Endothelial cell of umbilical vein (primary cell): ENCODE measurements at regions not wholly inside any gene's neighbourhood (a gene's known extent, or its start where the extent isn't known, plus 50 kb on each side); places are given as distances from the start of the nearest gene placed in this dataset.

Source experiments
- POLR2A ChIP-seq: IDR thresholded peaks from 2 replicates; pipeline ENCODE4 v1.6.1; 2012; ENCODE audit warnings: low read depth, mild to moderate bottlenecking, control low read depth, low read length
- TF ChIP-seq, protein P1 (sequence below), 2 donors: IDR thresholded peaks; 1 replicate in 1 of 2; 2 replicates in 1 of 2; pipeline ENCODE4 v1.5.1; 2011; ENCODE audit warnings: low read length in 2 of 2, mild to moderate bottlenecking in 2 of 2, moderate library complexity in 2 of 2, control low read depth in 1 of 2, inconsistent platforms in 1 of 2, low read depth in 1 of 2; ENCODE audit not compliant: insufficient read depth in 1 of 2; ENCODE audit errors: extremely low read depth in 1 of 2

DNA sequence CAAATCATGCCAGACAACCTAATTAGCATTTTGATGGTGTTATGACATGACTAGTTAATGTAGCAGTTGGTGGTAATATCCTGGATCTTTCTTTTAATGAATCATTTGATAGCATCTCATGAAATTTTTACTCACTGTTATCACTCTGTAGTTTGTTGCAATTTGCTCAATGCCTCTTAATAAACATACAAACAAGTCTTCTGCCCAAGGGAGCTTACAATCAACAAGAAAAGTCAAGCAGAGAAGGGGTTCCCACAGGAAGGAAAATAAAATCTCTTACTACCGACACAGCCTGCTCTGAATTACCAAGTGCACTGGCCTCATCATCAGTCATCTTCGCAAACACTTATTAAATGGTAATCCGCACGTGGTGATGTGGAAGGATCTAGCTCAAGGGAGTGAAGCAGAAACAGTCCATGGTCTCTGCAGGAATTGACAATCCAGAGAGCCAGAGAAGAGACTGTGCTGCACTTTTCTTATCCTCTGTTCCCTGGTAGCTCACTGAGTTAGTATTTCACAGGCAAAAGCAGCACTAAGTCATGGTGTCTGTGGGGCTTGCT lies 263.5 kb downstream of the EPHA4 start:
- TF ChIP-seq, protein P1, sequence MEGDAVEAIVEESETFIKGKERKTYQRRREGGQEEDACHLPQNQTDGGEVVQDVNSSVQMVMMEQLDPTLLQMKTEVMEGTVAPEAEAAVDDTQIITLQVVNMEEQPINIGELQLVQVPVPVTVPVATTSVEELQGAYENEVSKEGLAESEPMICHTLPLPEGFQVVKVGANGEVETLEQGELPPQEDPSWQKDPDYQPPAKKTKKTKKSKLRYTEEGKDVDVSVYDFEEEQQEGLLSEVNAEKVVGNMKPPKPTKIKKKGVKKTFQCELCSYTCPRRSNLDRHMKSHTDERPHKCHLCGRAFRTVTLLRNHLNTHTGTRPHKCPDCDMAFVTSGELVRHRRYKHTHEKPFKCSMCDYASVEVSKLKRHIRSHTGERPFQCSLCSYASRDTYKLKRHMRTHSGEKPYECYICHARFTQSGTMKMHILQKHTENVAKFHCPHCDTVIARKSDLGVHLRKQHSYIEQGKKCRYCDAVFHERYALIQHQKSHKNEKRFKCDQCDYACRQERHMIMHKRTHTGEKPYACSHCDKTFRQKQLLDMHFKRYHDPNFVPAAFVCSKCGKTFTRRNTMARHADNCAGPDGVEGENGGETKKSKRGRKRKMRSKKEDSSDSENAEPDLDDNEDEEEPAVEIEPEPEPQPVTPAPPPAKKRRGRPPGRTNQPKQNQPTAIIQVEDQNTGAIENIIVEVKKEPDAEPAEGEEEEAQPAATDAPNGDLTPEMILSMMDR (IDR thresholded peaks at IDR 0.05; ENCODE audit: extremely low read depth in 1 of 2, insufficient read depth in 1 of 2, low read depth in 1 of 2, low read length in 2 of 2): no peak
- no peak for TF ChIP-seq POLR2A
